Tibial nerve (tissue), 4 donors: ENCODE measurements at regions not wholly inside any gene's neighbourhood (a gene's known extent, or its start where the extent isn't known, plus 50 kb on each side); places are given as distances from the start of the nearest gene placed in this dataset.

Source experiments
- DNase-seq, 2 donors: peaks; one replicate each; pipeline ENCODE4 v3.0.0-alpha.2; 2019; ENCODE audit warnings: low spot score in 2 of 2
- H3K27ac ChIP-seq, 4 donors: fragments of 200-600 bp; sonication (generic) in 3 of 4; one replicate each; pipeline ENCODE4 v1.5.1; 2017 to 2019; ENCODE audit warnings: mild to moderate bottlenecking in 1 of 4
- H3K27me3 ChIP-seq, 2 donors: fragments of 200-600 bp; sonication (generic) in 1 of 2; one replicate each; pipeline versions ENCODE4 v1.5.1 to v1.6.0; 2017 to 2019
- H3K36me3 ChIP-seq, 3 donors: fragments of 200-600 bp; sonication (generic); one replicate each; pipeline ENCODE4 v1.5.1; 2018 to 2019
- H3K4me1 ChIP-seq, 4 donors: fragments of 200-600 bp; sonication (generic) in 3 of 4; one replicate each; pipeline ENCODE4 v1.5.1; 2017 to 2019
- H3K4me3 ChIP-seq, 4 donors: fragments of 200-600 bp; sonication (generic) in 3 of 4; one replicate each; pipeline ENCODE4 v1.5.1; 2017 to 2019; ENCODE audit warnings: mild to moderate bottlenecking in 1 of 4, moderate library complexity in 1 of 4
- H3K9me3 ChIP-seq, 4 donors: fragments of 200-600 bp; sonication (generic) in 3 of 4; one replicate each; pipeline ENCODE4 v1.5.1; 2017 to 2019
- EP300 ChIP-seq, 2 donors: sonication (generic); formaldehyde crosslinking; IDR thresholded peaks; one replicate each; pipeline ENCODE4 v1.6.1; 2017; ENCODE audit warnings: antibody characterized with exemption in 2 of 2, mild to moderate bottlenecking in 1 of 2
- POLR2A ChIP-seq, 2 donors: fragments of 450-650 bp; IDR thresholded peaks; one replicate each; pipeline ENCODE4 v1.6.1; 2017; ENCODE audit warnings: antibody characterized with exemption in 2 of 2, mild to moderate bottlenecking in 2 of 2, moderate library complexity in 2 of 2
- WGBS, 2 donors: methylation state at CpG; one replicate each; pipeline ENCODE4 v1.1.5; 2018; 5-methylcytosine and 5-hydroxymethylcytosine counted together
- TF ChIP-seq, protein P1 (sequence below), 5 experiments: fragments of 200-600 bp in 3 of 5; fragments of 450-650 bp in 2 of 5; sonication (generic) in 3 of 5; IDR thresholded peaks; one replicate each; pipeline ENCODE4 v1.5.1; 2016 to 2019; ENCODE audit warnings: antibody characterized with exemption in 5 of 5, mild to moderate bottlenecking in 3 of 5, moderate library complexity in 2 of 5

DNA sequence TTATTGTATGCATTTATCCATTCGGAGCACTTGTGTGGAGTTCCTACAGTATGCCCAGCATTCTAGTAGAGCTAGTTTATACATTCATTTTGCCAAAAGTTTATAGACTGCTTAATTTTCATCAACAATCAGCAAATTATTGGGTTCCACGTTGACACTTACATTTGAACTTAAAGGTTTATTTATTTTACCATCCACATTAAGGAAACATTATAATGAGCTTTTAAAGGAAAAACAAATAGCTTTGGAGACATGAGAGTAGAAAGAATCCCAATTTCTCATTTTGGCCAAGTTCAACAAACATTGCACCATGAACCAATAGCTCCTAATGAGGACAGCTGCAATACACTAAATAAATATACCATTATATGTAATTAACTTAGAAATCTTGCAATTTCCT is 501.2 kb upstream of the SMIM21 start:
- no peak for DNase-seq

DNA sequence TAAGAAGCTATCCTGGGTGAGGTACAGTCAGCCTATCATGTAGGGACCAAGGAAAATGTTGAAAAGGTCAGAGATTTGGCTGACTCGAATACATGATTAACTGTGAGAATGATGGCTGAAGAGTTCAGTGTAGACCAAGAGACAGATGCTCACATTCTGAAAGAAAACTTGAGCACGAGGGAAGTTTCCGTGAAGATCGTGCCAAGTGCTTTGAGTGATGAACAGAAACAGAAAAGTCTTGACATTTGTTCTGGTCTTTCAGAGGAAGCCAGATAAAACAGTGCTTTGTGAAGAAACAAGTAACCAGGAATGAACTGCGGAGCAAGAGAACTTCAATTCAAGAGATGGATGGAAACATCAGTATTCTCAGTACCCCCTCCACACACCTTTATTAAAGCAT is 500.3 kb upstream of the SMIM21 start:
- no peak overlapping the region for H3K27ac ChIP-seq
- DNase-seq, result no peak
- no peaks in the 10 kb centered on the region for H3K4me1 ChIP-seq
- H3K4me3 ChIP-seq, result no peak overlapping the region
- H3K9me3 ChIP-seq, result no peaks in the 10 kb centered on the region
- WGBS, 2 donors, result 53 to 60% methylated on average over 5 of the region's 5 CpGs
- TF ChIP-seq POLR2A (IDR thresholded peaks at IDR 0.05), result no peak
- no peak for TF ChIP-seq EP300 (IDR thresholded peaks at IDR 0.05)
- TF ChIP-seq, protein P1, sequence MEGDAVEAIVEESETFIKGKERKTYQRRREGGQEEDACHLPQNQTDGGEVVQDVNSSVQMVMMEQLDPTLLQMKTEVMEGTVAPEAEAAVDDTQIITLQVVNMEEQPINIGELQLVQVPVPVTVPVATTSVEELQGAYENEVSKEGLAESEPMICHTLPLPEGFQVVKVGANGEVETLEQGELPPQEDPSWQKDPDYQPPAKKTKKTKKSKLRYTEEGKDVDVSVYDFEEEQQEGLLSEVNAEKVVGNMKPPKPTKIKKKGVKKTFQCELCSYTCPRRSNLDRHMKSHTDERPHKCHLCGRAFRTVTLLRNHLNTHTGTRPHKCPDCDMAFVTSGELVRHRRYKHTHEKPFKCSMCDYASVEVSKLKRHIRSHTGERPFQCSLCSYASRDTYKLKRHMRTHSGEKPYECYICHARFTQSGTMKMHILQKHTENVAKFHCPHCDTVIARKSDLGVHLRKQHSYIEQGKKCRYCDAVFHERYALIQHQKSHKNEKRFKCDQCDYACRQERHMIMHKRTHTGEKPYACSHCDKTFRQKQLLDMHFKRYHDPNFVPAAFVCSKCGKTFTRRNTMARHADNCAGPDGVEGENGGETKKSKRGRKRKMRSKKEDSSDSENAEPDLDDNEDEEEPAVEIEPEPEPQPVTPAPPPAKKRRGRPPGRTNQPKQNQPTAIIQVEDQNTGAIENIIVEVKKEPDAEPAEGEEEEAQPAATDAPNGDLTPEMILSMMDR (IDR thresholded peaks at IDR 0.05), result no peak
- no peaks in the 10 kb centered on the region for H3K36me3 ChIP-seq
- H3K27me3 ChIP-seq, result no peaks in the 10 kb centered on the region

More for the DNA sequence above, 501.2 kb upstream of the SMIM21 start:
- H3K27ac ChIP-seq, result no peak overlapping the region
- no peak overlapping the region for H3K4me3 ChIP-seq
- no peaks in the 10 kb centered on the region for H3K4me1 ChIP-seq
- H3K9me3 ChIP-seq, result no peaks in the 10 kb centered on the region
- no peaks in the 10 kb centered on the region for H3K27me3 ChIP-seq
- 55 to 83% methylated on average over 2 of the region's 2 CpGs for WGBS, 2 donors
- no peaks in the 10 kb centered on the region for H3K36me3 ChIP-seq
- TF ChIP-seq POLR2A (IDR thresholded peaks at IDR 0.05) (no peak), EP300 (IDR thresholded peaks at IDR 0.05) (no peak)
- TF ChIP-seq, protein P1 (IDR thresholded peaks at IDR 0.05), result no peak

DNA sequence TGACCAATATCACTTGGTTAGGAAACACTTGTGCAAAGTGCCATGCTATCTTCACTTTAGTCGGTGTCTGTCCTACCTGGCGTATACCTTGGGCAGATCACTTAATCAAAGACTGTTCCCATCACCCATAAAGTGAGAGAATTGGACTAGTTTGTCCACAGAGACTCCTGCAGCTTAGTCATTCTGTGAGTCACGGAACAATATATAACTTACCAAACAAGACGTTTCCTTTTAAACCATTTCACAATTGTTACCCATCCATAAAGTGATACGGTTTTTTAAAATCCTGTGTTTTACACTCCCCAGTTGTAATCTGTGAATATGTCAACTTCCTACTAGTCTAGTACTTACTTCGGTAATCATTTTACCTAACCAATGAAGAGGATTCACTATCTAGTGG is 499.3 kb upstream of the SMIM21 start:
- no peak for TF ChIP-seq EP300 (IDR thresholded peaks at IDR 0.05)
- TF ChIP-seq, protein P1 (IDR thresholded peaks at IDR 0.05), result no peak
- TF ChIP-seq POLR2A (IDR thresholded peaks at IDR 0.05), result no peak
- 88 to 92% methylated on average over 6 of the region's 6 CpGs for WGBS, 2 donors

DNA sequence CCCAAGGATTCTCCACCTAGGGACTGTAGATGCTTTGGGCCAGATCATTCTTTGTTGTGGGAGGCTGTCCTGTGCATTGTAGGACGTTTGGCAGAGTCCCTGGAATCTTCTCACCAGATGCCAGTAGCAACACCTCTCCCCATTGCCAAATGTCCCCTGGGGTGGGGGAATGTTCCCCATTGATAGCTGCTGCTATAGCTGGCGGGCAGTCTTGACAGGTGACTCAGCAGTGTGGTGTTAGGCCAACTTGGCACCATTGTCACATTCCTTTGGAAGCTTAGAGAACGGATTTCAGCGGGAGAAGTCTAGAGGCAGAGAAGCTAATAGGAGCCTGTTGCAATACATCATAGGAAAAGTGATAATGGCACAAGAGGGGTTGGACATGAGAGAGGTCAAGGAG is 495.7 kb upstream of the SMIM21 start:
- no peaks in the 10 kb centered on the region for H3K9me3 ChIP-seq
- no peaks in the 10 kb centered on the region for H3K36me3 ChIP-seq
- H3K4me3 ChIP-seq, result no peak overlapping the region
- DNase-seq, result peak; percentile 20 to 60
- no peaks in the 10 kb centered on the region for H3K4me1 ChIP-seq
- TF ChIP-seq EP300 (IDR thresholded peaks at IDR 0.05), result peak in 1 of 2 donors; percentile 43
- no peak for TF ChIP-seq POLR2A (IDR thresholded peaks at IDR 0.05)
- H3K27me3 ChIP-seq, result no peaks in the 10 kb centered on the region
- no peak overlapping the region for H3K27ac ChIP-seq
- 25 to 40% methylated on average over 4 of the region's 4 CpGs for WGBS, 2 donors

More for the DNA sequence above, 499.3 kb upstream of the SMIM21 start:
- H3K4me1 ChIP-seq, result no peaks in the 10 kb centered on the region
- DNase-seq, result no peak
- no peak overlapping the region for H3K27ac ChIP-seq
- no peaks in the 10 kb centered on the region for H3K27me3 ChIP-seq
- H3K4me3 ChIP-seq, result no peak overlapping the region
- no peaks in the 10 kb centered on the region for H3K36me3 ChIP-seq
- no peaks in the 10 kb centered on the region for H3K9me3 ChIP-seq

DNA sequence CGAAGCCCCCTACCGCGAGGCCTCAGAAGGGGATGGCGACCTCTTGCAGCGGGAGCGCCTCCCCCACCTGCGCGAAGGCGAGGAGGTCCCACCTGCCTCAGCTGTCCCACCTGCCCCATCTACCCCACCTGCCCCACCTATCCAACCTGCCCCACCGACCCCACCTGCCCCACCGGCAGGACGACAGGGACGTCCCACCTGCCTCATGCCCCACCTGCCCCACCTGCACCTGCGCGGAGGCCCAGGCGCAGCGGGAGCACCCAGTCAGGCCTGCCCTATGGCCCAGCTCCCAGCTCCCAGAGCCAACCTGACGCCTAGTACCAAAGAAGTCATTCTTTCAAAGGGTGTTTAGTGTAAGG is 489.1 kb upstream of the SMIM21 start:
- no peaks in the 10 kb centered on the region for H3K9me3 ChIP-seq
- peak overlapping the region in 3 of 4 donors; percentile 22 to 56 (median 34) for H3K4me3 ChIP-seq
- 38 to 50% methylated on average over 9 to 11 of the region's 18 CpGs for WGBS, 2 donors
- TF ChIP-seq, protein P1 (IDR thresholded peaks at IDR 0.05), result no peak
- TF ChIP-seq EP300 (IDR thresholded peaks at IDR 0.05) (no peak), POLR2A (IDR thresholded peaks at IDR 0.05) (no peak)
- H3K36me3 ChIP-seq, result no peaks in the 10 kb centered on the region
- no peak for DNase-seq
- peaks cover 0 to 19% of the 10 kb centered on the region in 2 donors for H3K27me3 ChIP-seq
- H3K4me1 ChIP-seq, result peaks cover 0 to 11% (median 0%) of the 10 kb centered on the region in 4 donors
- H3K27ac ChIP-seq, result no peak overlapping the region
